ENCODE measurements at regions not wholly inside any gene's neighbourhood (a gene's known extent, or its start where the extent isn't known, plus 50 kb on each side); places are given as distances from the start of the nearest gene placed in this dataset.
A peak's percentile ranks its signal among the peaks of the same experiment; 100 is the strongest.

DNA sequence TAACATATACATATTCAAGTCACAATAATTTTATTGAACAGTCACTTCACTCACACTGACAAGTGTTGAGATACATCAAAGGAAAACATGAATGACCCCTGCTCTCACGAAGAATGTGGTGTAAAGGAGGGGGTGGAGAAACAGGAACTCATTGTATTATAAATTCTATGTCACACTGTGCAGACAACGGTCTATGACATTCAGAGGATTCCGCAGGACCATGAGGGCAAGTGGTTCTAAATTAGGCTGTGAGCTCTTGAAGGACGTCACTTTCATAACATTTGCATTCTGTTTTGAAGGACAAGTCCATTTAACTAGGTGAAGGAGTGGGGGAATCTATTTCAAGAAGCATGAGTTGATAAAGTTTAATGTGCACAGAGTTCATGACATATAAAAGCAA, 415.2 kb upstream of the HS3ST1 start:
- BruUV-seq (replicated peaks) = no TSS peak
- no peak for ATAC-seq

DNA sequence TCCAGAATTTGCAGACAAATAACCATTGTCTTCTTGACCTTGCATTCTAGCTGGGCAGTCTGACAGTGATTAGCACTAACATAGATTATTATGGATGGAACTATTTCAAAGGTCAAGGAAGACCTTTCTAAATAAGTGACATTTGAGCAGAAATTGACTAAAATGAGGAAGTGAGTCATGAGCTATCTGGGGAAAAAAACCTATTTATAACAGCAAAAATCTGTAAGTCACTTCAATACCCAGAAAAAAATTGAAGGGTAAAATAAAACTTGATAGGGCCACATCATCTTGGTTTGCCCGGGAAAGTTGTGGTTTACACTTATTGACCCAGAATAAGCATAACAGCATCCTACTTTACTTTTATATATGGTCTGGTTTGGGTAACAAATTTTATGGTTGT, 414.6 kb upstream of the HS3ST1 start:
- no TSS peak for BruUV-seq (replicated peaks)
- no peak for DNase-seq
- H3K4me2 ChIP-seq (ENCODE audit: low read length) = no peak overlapping the region
- H3K9ac ChIP-seq (ENCODE audit: low read length) = no peak overlapping the region
- H3K4me1 ChIP-seq (ENCODE audit: insufficient read depth, low read length) = no peaks in the 10 kb centered on the region
- H3F3A ChIP-seq (ENCODE audit: low read length, unreplicated experiment) = no peaks in the 10 kb centered on the region
- CTCF ChIA-PET = no interaction called here
- no peaks in the 10 kb centered on the region for H3K27me3 ChIP-seq (ENCODE audit: low read length)
- no peak overlapping the region for H2AFZ ChIP-seq (ENCODE audit: low read length)
- no peaks in the 10 kb centered on the region for H3K36me3 ChIP-seq (ENCODE audit: low read depth, low read length)
- H4K20me1 ChIP-seq (ENCODE audit: low read length) = no peaks in the 10 kb centered on the region
- intact Hi-C loops (cut with micrococcal nuclease) = no loop called here
- no peaks in the 10 kb centered on the region for H3K9me3 ChIP-seq (ENCODE audit: low read length)
- H3K4me3 ChIP-seq (ENCODE audit: low read length) = no peak overlapping the region
- ATAC-seq = no peak
- H3K9me2 ChIP-seq (replicated peaks; ENCODE audit: low read length) = no peaks in the 10 kb centered on the region
- H3K27ac ChIP-seq (ENCODE audit: low read length) = no peak overlapping the region
- H3K79me2 ChIP-seq (ENCODE audit: low read length) = no peaks in the 10 kb centered on the region
- no peak for TF ChIP-seq EZH2 (IDR thresholded peaks at IDR 0.05; ENCODE audit: low read length, unreplicated experiment)
- TF ChIP-seq, protein P1, sequence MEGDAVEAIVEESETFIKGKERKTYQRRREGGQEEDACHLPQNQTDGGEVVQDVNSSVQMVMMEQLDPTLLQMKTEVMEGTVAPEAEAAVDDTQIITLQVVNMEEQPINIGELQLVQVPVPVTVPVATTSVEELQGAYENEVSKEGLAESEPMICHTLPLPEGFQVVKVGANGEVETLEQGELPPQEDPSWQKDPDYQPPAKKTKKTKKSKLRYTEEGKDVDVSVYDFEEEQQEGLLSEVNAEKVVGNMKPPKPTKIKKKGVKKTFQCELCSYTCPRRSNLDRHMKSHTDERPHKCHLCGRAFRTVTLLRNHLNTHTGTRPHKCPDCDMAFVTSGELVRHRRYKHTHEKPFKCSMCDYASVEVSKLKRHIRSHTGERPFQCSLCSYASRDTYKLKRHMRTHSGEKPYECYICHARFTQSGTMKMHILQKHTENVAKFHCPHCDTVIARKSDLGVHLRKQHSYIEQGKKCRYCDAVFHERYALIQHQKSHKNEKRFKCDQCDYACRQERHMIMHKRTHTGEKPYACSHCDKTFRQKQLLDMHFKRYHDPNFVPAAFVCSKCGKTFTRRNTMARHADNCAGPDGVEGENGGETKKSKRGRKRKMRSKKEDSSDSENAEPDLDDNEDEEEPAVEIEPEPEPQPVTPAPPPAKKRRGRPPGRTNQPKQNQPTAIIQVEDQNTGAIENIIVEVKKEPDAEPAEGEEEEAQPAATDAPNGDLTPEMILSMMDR (conservative IDR thresholded peaks at IDR 0.05; ENCODE audit: low read depth, low read length) = no peak
- TF ChIP-seq EZH2phosphoT487 (IDR thresholded peaks at IDR 0.05; ENCODE audit: borderline replicate concordance, low read length) = no peak
- POLR2A ChIA-PET (ENCODE audit: unreplicated experiment) = no interaction called here

More for the DNA sequence above, 415.2 kb upstream of the HS3ST1 start:
- Histone ChIP-seq H3K9ac (ENCODE audit: low read length) (no peak overlapping the region), H3K36me3 (ENCODE audit: low read depth, low read length) (no peaks in the 10 kb centered on the region), H3K4me3 (ENCODE audit: low read length) (no peak overlapping the region), H3K27ac (ENCODE audit: low read length) (no peak overlapping the region), H3K9me2 (replicated peaks; ENCODE audit: low read length) (no peaks in the 10 kb centered on the region), H4K20me1 (ENCODE audit: low read length) (no peaks in the 10 kb centered on the region), H3K4me2 (ENCODE audit: low read length) (no peak overlapping the region), H2AFZ (ENCODE audit: low read length) (no peak overlapping the region), H3K79me2 (ENCODE audit: low read length) (no peaks in the 10 kb centered on the region), H3F3A (ENCODE audit: low read length, unreplicated experiment) (no peaks in the 10 kb centered on the region), H3K9me3 (ENCODE audit: low read length) (no peaks in the 10 kb centered on the region), H3K27me3 (ENCODE audit: low read length) (no peaks in the 10 kb centered on the region), H3K4me1 (ENCODE audit: insufficient read depth, low read length) (no peaks in the 10 kb centered on the region)
- intact Hi-C loops (cut with micrococcal nuclease) = no loop called here
- POLR2A ChIA-PET (ENCODE audit: unreplicated experiment) = no interaction called here
- TF ChIP-seq EZH2 (IDR thresholded peaks at IDR 0.05; ENCODE audit: low read length, unreplicated experiment) (no peak), EZH2phosphoT487 (IDR thresholded peaks at IDR 0.05; ENCODE audit: borderline replicate concordance, low read length) (no peak)
- TF ChIP-seq, protein P1 (conservative IDR thresholded peaks at IDR 0.05; ENCODE audit: low read depth, low read length) = no peak
- no peak for DNase-seq
- CTCF ChIA-PET = no interaction called here

DNA sequence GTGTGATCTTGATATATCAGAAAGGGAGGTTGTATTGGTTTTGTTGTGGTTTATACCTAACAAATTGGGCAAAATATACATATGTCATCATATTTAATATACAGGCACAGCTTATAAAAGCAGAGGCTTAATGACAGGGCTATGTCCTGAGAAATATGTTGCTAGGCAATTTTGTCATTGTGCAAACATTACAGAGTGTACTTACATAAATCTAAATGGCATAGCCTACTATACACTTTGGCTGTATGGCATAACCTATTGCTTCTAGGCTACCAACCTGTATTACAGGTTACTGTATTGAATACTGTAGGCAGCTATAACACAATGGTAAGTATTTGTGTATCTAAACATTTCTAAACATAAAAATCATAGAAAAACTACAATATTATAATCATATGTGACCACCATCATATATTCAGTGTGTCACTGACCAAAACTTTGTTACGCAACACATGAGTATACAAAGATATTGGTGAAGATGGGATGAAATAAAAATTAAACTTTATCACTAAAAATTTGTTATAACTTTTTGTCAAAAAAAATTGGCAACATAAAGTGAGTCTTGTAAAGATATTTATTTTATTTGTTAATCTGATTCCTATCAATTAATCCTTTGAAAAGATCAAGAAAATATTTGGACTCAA, 414.0 kb upstream of the HS3ST1 start:
- ChIA-PET CTCF (no interaction called here), POLR2A (ENCODE audit: unreplicated experiment) (no interaction called here)
- H3K27ac ChIP-seq (ENCODE audit: low read length) = no peak overlapping the region
- no TSS peak for BruUV-seq (replicated peaks)
- no peaks in the 10 kb centered on the region for H4K20me1 ChIP-seq (ENCODE audit: low read length)
- H3K9ac ChIP-seq (ENCODE audit: low read length) = no peak overlapping the region
- no peaks in the 10 kb centered on the region for H3K36me3 ChIP-seq (ENCODE audit: low read depth, low read length)
- no peaks in the 10 kb centered on the region for H3K79me2 ChIP-seq (ENCODE audit: low read length)
- H3K27me3 ChIP-seq (ENCODE audit: low read length) = no peaks in the 10 kb centered on the region
- intact Hi-C loops (cut with micrococcal nuclease) = no loop called here
- no peak overlapping the region for H3K4me3 ChIP-seq (ENCODE audit: low read length)
- no peaks in the 10 kb centered on the region for H3K9me2 ChIP-seq (replicated peaks; ENCODE audit: low read length)
- H3K4me2 ChIP-seq (ENCODE audit: low read length) = no peak overlapping the region
- no peaks in the 10 kb centered on the region for H3F3A ChIP-seq (ENCODE audit: low read length, unreplicated experiment)
- H3K4me1 ChIP-seq (ENCODE audit: insufficient read depth, low read length) = no peaks in the 10 kb centered on the region
- TF ChIP-seq, protein P1 (conservative IDR thresholded peaks at IDR 0.05; ENCODE audit: low read depth, low read length) = no peak
- no peak for TF ChIP-seq EZH2 (IDR thresholded peaks at IDR 0.05; ENCODE audit: low read length, unreplicated experiment)
- TF ChIP-seq EZH2phosphoT487 (IDR thresholded peaks at IDR 0.05; ENCODE audit: borderline replicate concordance, low read length) = no peak
- DNase-seq (peak; percentile 28), ATAC-seq (no peak)
- no peak overlapping the region for H2AFZ ChIP-seq (ENCODE audit: low read length)
- no peaks in the 10 kb centered on the region for H3K9me3 ChIP-seq (ENCODE audit: low read length)

Measured in PC-3 (cell line).